Loucy (cell line): ENCODE measurements at regions not wholly inside any gene's neighbourhood (a gene's known extent, or its start where the extent isn't known, plus 50 kb on each side); places are given as distances from the start of the nearest gene placed in this dataset.

ENCODE experiments used
- EZH2phosphoT487 ChIP-seq: fragments of 200-600 bp; IDR thresholded peaks from 2 replicates; pipeline ENCODE4 v1.6.1; 2018; ENCODE audit warnings: antibody characterized with exemption, mild to moderate bottlenecking, moderate library complexity, borderline replicate concordance
- TF ChIP-seq, protein P1 (sequence below): fragments of 200-600 bp; sonication (generic); conservative IDR thresholded peaks from 2 replicates; pipeline ENCODE4 v1.5.1; 2014; ENCODE audit warnings: mild to moderate bottlenecking, antibody characterized with exemption, low read length

DNA sequence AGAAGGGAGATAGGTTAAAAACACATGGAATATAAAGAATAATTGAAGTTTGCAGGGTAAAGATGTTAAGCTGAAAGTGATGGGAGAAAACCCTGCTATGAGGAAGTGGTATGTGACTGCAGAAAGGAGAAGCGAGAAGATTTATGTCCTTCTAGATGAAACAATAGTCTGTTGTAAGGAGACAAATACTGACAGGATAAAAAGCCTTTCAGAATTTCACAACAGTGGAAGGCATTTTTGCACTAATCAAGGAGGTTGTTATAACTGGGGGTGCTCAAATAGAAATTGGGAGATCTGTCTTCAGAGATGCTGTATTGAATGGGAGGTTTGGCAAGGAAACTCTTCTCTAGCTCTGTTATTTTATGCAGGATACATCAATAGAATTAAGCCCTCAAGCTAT, 69.6 kb downstream of the NMUR2 start:
- TF ChIP-seq, protein P1, sequence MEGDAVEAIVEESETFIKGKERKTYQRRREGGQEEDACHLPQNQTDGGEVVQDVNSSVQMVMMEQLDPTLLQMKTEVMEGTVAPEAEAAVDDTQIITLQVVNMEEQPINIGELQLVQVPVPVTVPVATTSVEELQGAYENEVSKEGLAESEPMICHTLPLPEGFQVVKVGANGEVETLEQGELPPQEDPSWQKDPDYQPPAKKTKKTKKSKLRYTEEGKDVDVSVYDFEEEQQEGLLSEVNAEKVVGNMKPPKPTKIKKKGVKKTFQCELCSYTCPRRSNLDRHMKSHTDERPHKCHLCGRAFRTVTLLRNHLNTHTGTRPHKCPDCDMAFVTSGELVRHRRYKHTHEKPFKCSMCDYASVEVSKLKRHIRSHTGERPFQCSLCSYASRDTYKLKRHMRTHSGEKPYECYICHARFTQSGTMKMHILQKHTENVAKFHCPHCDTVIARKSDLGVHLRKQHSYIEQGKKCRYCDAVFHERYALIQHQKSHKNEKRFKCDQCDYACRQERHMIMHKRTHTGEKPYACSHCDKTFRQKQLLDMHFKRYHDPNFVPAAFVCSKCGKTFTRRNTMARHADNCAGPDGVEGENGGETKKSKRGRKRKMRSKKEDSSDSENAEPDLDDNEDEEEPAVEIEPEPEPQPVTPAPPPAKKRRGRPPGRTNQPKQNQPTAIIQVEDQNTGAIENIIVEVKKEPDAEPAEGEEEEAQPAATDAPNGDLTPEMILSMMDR, result no peak
- TF ChIP-seq EZH2phosphoT487, result no peak
